GM19438 (cell line): ENCODE measurements at regions not wholly inside any gene's neighbourhood (a gene's known extent, or its start where the extent isn't known, plus 50 kb on each side); places are given as distances from the start of the nearest gene placed in this dataset.
"Not testable (repeated sequence)": the region's sequence is repeated elsewhere in the genome, so short reads cannot be mapped to it uniquely, and the experiment has no call there.

Source experiments
- ATAC-seq: cut with Tn5 transposase; IDR thresholded peaks from one replicate; pipeline ENCODE4 v1.9.1; 2021; ENCODE audit warnings: low read depth; ENCODE audit not compliant: unreplicated experiment

DNA sequence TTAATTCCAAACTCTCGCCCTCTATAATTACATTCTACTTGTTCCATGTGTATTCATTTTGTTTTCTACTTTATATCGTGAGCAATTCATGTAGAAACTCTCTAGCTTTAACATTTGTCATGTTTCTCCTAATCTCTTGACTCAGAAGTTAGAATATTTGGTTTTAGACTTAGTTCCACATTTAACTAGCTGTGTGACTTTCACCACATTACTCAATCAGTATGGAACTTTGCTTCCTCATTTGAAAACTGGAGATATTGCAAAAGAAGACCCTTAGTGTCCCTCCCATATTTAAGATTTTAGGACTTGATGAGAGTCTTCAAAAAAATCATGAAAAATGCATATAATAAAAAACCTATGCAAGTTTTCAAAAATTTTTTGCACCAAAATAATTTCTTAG lies 447.5 kb downstream of the GXYLT1 start:
- no peak for ATAC-seq

DNA sequence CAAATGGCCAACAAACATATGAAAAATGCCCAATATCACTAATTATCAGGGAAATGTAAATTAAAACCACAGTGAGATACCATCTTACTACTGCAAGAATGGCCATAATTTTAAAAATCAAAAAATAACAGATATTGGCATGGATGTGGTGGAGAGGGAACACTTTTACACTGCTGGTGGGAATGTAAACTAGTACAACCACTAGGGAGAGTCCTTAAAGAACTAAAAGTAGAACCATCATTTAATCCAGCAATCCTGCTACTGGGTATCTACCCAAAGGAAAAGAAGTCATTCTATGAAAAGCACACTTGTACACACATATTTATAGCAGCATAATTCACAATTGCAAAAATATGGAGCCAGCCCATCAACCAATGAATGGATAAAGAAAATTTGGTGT lies 459.7 kb downstream of the GXYLT1 start:
- ATAC-seq = no peak

- no peak for ATAC-seq
These were observed 461.0 kb downstream of the GXYLT1 start for GRCh38 chr12:41683513-41684240.

- ATAC-seq = no peak
These were observed 461.7 kb downstream of the GXYLT1 start for GRCh38 chr12:41683023-41683422.

DNA sequence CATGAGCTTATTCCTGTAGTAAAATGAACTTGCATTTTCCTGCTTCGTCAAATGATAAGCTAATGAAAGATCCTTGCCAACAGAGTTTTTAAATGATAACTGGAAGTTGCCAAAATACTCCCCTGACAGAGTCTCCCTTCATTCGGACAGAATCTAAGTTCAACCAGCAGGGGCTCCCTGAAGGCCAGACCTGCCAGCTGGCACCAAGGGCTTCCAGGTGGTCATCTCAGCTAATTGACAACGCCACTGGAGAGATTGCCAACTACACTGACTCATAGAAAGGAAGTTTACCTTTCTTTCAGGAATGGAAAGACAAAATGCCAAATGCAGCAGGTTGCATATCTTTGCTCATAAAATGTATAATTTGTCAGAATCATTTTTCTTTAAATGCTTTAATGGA lies 462.8 kb downstream of the GXYLT1 start:
- no peak for ATAC-seq

DNA sequence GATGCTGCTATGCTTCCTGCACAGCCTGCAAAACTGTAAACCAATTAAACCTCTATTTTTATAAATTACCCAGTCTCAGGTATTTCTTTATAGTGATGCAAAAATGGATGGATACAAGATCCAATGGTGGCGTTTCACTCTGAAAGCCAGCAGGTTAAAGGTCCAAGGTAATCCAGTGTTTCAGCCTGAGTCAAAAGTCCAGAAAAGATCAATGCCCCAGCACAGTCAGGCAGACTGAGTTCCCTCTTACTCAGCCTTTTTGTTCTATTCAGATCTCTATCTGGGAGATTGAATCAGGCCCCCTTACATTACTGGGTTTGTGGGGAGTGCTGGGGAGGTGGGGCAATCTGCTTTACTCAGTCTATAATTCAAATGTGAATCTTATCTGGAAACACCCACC lies 464.5 kb downstream of the GXYLT1 start:
- no peak for ATAC-seq

DNA sequence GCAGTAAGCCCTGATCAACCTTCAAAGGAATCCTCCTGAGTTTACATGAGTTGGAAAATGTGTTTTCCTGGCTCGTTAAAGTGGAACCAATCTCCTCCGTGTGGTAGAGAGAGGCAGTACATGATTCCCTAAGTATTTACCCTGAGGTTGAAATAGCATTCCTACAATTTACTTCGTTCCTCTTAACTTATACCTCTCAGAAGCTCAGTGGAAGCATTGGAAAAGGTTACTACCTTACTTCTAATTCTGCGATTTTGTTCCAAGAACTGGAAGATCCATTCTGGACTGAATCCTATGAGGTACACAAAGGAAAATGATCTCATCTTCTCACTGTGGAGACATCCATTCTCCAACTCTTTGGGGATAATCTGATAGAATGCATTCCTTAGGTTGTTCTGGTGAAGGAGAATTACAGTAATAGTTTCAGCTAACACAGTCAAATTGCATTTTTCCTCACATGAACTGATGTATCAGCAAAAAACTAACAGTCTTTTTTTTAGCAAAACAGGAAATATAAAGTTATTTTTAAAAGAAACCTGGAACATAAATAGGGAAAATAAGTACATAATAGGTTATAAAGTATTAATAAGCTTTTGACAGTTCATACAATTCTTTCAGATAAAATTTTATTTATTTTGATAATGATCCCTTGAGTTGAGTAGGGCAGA lies 475.6 kb downstream of the PDZRN4 start:
- ATAC-seq = no peak

DNA sequence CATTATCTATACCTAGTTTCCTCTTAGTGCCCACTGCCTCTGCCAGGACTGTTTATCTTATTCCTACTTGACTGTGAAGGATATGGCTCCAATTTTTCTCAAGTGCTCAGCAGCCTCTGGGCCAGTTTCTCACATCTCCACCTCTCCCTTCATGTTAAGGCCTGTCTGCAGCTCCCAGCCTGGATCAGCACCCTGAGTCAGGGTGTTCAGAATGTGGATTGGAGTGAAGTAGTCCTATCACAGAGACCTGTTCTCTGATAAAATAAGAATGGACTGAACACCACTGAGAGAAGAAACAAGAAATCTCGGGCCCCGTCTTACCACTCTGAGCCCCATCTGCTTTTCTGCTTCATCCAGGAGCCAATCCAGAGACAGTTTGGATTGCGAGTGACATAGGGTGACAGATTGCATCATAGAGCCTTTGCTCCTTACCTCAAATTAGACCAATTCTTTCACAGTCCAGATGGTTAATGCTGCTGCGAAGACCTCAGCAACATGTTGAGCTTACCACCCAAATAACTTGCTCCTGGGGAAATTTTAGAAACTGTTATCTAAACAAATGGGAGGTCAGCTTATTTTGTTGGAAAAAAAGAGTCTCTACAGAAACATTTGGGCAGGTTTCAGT lies 473.1 kb downstream of the PDZRN4 start:
- no peak for ATAC-seq

DNA sequence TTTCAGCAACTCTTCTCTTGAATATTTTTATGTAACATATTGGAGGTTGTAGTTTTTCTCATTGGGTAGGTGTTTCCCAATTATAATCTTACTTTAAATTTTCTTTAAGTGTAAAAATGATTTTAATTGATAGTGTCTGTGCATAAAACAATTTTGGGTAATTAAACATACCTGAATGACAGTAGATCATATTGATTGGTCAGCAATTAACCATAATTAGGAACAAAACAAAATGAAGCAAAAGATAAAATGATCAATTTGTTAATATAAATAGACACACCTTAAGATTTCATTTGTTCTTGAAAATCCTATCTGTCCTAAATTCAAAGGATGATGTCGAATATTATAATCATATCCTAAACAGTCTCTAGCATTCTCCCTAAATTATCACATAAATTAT lies 468.3 kb downstream of the PDZRN4 start:
- no peak for ATAC-seq

GRCh38 chr12:41653386-41654326 lies 465.5 kb downstream of the PDZRN4 start:
- no peak for ATAC-seq

GRCh38 chr12:41652981-41653380 lies 464.9 kb downstream of the PDZRN4 start:
- ATAC-seq = no peak

- no peak for ATAC-seq
These were observed 457.5 kb downstream of the PDZRN4 start for GRCh38 chr12:41645624-41646023.

DNA sequence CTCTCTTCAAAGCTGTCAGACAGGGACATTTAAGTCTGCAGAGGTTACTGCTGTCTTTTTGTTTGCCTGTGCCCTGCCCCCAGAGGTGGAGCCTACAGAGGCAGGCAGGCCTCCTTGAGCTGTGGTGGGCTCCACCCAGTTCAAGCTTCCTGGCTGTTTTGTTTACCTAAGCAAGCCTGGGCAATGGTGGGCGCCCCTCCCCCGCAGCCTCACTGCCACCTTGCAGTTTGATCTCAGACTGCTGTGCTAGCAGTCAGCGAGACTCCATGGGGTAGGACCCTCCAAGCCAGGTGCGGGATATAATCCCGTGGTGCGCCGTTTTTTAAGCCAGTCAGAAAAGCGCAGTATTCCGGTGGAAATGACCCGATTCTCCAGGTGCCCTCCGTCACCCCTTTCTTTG lies 454.7 kb downstream of the PDZRN4 start:
- ATAC-seq = not testable (repeated sequence)

- no peak for ATAC-seq
These were observed 448.5 kb downstream of the PDZRN4 start for GRCh38 chr12:41636653-41637052.

GRCh38 chr12:41635626-41636364 lies 447.7 kb downstream of the PDZRN4 start:
- no peak for ATAC-seq

DNA sequence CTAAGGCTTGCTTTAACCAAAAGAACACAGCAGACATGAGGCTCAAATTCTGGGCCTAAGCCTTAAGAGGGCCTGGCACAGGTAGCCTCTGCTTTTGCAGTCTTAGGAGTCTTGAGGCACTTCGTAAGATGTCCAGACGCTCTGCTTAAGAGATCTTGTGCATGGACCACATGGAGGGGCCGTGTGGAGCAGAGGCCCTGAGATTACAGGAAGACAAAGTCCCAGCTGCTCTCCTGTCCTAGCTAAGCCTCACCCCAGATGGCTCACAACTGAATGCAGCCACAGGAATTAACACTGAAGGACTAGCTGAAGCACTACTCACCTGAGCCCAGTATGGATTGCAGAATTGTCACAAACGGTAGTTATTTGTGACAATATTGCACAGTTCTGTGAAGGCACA lies 446.0 kb downstream of the PDZRN4 start:
- no peak for ATAC-seq

GRCh38 chr12:41629611-41630010 lies 441.5 kb downstream of the PDZRN4 start:
- no peak for ATAC-seq

DNA sequence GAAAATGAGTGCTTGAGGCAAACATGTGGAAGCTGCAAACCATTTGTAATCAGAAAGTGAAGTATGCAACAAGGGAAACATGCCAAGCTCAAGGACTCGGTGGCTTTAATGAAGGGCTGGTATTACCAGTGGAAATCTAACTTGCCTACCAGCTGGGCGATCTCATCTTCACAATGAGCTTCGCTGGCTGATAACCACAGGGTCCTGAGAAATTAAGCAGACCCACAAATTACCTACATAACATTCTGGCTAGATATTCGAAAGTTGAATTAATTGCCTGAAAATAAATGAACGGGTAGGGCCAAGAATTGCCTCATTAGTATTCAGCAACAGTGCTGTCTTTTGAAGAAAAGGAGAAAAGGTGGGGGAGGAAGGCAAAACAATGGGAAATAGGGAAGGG lies 439.4 kb downstream of the PDZRN4 start:
- ATAC-seq = no peak

GRCh38 chr12:41624571-41624970 lies 436.5 kb downstream of the PDZRN4 start:
- ATAC-seq = no peak
